ENCODE measurements at regions not wholly inside any gene's neighbourhood (a gene's known extent, or its start where the extent isn't known, plus 50 kb on each side); places are given as distances from the start of the nearest gene placed in this dataset.

DNA sequence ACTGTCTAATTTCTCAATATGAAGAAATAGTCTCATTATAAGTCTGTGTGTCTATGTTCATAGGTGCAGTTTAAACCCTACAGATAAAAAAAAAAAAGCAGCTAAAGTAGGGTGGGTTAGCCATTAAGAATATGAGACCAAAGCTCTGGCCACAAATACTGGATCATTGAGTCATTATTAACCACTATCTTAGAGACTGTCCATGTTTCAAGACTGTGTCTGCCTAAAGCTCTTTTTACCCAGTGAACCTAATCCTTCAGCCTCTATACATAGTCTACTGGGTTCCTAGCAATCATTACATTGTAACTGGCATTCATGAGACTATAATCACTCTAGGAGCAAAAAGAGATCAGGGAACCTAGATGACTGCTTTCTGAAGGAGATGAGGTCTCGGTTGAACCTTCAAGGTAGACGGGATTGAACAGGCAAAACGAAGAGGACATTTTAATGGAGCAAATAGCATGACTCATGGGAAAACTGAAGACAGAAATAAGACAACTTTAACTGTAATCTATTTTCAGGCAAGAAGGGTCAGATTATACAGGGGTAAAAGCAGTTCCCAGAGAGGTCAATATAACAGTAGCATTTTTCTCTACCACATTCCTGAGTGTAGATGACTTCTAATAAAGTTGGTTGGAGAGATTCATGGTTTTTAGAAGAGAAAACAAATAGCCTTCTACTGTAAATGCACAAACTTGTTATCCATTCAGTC lies 64.0 kb upstream of the FIBIN start:
- TF ChIP-seq POLR2A (IDR thresholded peaks at IDR 0.05), result no peak
- no peak for TF ChIP-seq EP300 (IDR thresholded peaks at IDR 0.05)
- no peak for TF ChIP-seq POLR2AphosphoS5 (IDR thresholded peaks at IDR 0.05)
- TF ChIP-seq, protein P1, sequence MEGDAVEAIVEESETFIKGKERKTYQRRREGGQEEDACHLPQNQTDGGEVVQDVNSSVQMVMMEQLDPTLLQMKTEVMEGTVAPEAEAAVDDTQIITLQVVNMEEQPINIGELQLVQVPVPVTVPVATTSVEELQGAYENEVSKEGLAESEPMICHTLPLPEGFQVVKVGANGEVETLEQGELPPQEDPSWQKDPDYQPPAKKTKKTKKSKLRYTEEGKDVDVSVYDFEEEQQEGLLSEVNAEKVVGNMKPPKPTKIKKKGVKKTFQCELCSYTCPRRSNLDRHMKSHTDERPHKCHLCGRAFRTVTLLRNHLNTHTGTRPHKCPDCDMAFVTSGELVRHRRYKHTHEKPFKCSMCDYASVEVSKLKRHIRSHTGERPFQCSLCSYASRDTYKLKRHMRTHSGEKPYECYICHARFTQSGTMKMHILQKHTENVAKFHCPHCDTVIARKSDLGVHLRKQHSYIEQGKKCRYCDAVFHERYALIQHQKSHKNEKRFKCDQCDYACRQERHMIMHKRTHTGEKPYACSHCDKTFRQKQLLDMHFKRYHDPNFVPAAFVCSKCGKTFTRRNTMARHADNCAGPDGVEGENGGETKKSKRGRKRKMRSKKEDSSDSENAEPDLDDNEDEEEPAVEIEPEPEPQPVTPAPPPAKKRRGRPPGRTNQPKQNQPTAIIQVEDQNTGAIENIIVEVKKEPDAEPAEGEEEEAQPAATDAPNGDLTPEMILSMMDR (IDR thresholded peaks at IDR 0.05), result no peak
